SK-N-MC (cell line): ENCODE measurements at regions not wholly inside any gene's neighbourhood (a gene's known extent, or its start where the extent isn't known, plus 50 kb on each side); places are given as distances from the start of the nearest gene placed in this dataset.

Experiments used
- EZH2 ChIP-seq: fragments of 200-600 bp; sonication (generic); IDR thresholded peaks from one replicate; pipeline ENCODE4 v1.6.1; 2017; ENCODE audit warnings: antibody characterized with exemption
- FOXP2 ChIP-seq: optimal IDR thresholded peaks from 2 replicates; pipeline ENCODE3; 2011; ENCODE audit warnings: mild to moderate bottlenecking, moderate library complexity; ENCODE audit not compliant: insufficient read depth; ENCODE audit errors: extremely low read length, control extremely low read depth
- POLR2AphosphoS5 ChIP-seq: IDR thresholded peaks from 2 replicates; pipeline ENCODE4 v1.6.1; 2012; ENCODE audit warnings: mild to moderate bottlenecking, low read depth, low read length, borderline replicate concordance

DNA sequence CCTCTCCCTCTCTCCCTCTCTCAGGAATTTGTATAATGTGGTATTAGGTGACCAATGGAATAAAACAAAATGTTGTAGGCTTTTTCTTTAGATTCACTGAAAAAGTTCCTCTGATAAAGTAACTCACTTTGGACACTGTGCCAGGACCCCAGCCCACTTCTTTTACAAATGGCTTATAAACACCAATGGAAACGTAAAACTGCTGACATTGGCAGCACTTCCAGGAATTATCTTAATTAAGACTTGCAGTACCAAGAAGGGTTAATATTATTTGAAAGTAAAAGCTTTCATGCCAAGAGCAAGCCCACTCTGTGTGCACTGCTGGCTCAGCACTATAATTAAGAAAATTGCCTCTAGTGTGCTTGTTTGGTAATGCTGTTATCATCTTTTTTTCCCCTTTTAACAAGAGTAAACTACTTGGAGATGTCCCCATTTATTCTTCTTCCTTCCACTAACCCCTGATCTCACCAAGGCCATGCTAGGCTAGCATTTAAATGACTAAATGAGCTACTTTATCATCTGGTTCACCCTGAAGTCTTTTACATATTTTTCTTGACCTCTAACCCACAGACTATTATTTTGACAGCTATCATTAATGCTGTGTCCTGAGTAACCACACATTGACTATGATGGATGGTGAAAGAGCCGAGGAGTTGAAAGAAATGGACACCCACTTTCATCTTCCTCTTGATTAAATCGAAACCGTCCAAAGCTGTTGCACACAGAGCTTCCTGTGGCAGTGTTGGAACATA lies 232.2 kb upstream of the ETAA1 start:
- TF ChIP-seq EZH2 (no peak), POLR2AphosphoS5 (peak; percentile 43; the same call in 1 of the 2 replicates), FOXP2 (no peak)
